H1 (cell line): ENCODE measurements at regions not wholly inside any gene's neighbourhood (a gene's known extent, or its start where the extent isn't known, plus 50 kb on each side); places are given as distances from the start of the nearest gene placed in this dataset.

Experiments
- CTCF ChIA-PET: fragments of 300-600 bp; sonication (Branson Sonifier 250); formaldehyde crosslinking; loops from one replicate; lab custom pipeline; 2021; ENCODE audit not compliant: partially characterized antibody; lab: Charles Lee
- POLR2A ChIA-PET: fragments of 300-600 bp; sonication (Branson Sonifier 250); formaldehyde crosslinking; loops from one replicate; lab custom pipeline; 2021; ENCODE audit warnings: inconsistent platforms; ENCODE audit not compliant: partially characterized antibody; lab: Charles Lee
- DNase-seq, 2 experiments: peaks; one replicate each; pipeline versions ENCODE4 v3.0.0 to v3.0.0-alpha.2; 2010 to 2022; ENCODE audit warnings: low spot score in 2 of 2, low read depth in 1 of 2, mixed read lengths in 1 of 2
- FAIRE-seq: peaks from 2 replicates; lab custom pipeline; 2011; peaks lifted over from hg19 to GRCh38; lab: Jason Lieb, UNC
- H2AFZ ChIP-seq: 2 replicates; pipeline ENCODE4 v1.8.1; 2012; ENCODE audit warnings: low read length, inconsistent platforms
- H2AK5ac ChIP-seq: 2 replicates; pipeline ENCODE4 v1.6.1; 2013; ENCODE audit warnings: low read depth, low read length
- H2BK120ac ChIP-seq: replicated peaks from 2 replicates; pipeline ENCODE3; 2013; ENCODE audit warnings: low read depth, low read length, inconsistent platforms
- H2BK12ac ChIP-seq: 2 replicates; pipeline ENCODE4 v1.6.1; 2013; ENCODE audit warnings: low read depth, low read length
- H2BK15ac ChIP-seq: 2 replicates; pipeline ENCODE4 v1.6.1; 2013; ENCODE audit warnings: low read length
- H2BK20ac ChIP-seq: 2 replicates; pipeline ENCODE4 v1.6.1; 2013; ENCODE audit warnings: low read length
- H2BK5ac ChIP-seq: 2 replicates; pipeline ENCODE4 v1.6.1; 2013; ENCODE audit warnings: low read depth, low read length
- H3K14ac ChIP-seq: 2 replicates; pipeline ENCODE4 v1.6.1; 2013; ENCODE audit warnings: inconsistent platforms; ENCODE audit not compliant: insufficient read length
- H3K18ac ChIP-seq: 2 replicates; pipeline ENCODE4 v1.6.1; 2013; ENCODE audit warnings: low read length; ENCODE audit errors: extremely low read depth
- H3K23ac ChIP-seq: 2 replicates; pipeline ENCODE4 v1.6.1; 2013; ENCODE audit warnings: inconsistent platforms; ENCODE audit not compliant: insufficient read length
- H3K23me2 ChIP-seq: 2 replicates; pipeline ENCODE4 v1.6.1; 2013; ENCODE audit warnings: low read depth, low read length
- H3K27ac ChIP-seq: 2 replicates; pipeline ENCODE4 v1.6.1; 2011; ENCODE audit warnings: low read depth, low read length, inconsistent platforms
- H3K27me3 ChIP-seq, 4 experiments: replicated peaks in 1 of 4; 1 replicate in 1 of 4; 2 replicates in 3 of 4; pipeline versions ENCODE4 v1.6.1 to v1.8.1; 2011 to 2013; ENCODE audit warnings: low read length in 3 of 4, mild to moderate bottlenecking in 3 of 4, inconsistent platforms in 2 of 4, mixed read lengths in 2 of 4, moderate library complexity in 1 of 4; ENCODE audit not compliant: control insufficient read depth in 3 of 4, insufficient read depth in 3 of 4; ENCODE audit errors: extremely low read depth in 1 of 4
- H3K36me3 ChIP-seq, 4 experiments: 2 replicates each; pipeline versions ENCODE4 v1.6.1 to v1.8.1; 2011 to 2013; ENCODE audit warnings: mild to moderate bottlenecking in 4 of 4, low read length in 3 of 4, moderate library complexity in 2 of 4, control low read depth in 1 of 4, inconsistent platforms in 1 of 4; ENCODE audit not compliant: insufficient read depth in 4 of 4, control insufficient read depth in 2 of 4
- H3K4ac ChIP-seq: replicated peaks from 2 replicates; pipeline ENCODE3; 2013; ENCODE audit warnings: low read length, low read depth, mixed read lengths, inconsistent platforms; ENCODE audit not compliant: insufficient read length
- H3K4me1 ChIP-seq, 4 experiments: replicated peaks in 1 of 4; 1 replicate in 1 of 4; 2 replicates in 3 of 4; pipeline versions ENCODE4 v1.6.1 to v1.8.1; 2011 to 2013; ENCODE audit warnings: low read length in 3 of 4, inconsistent platforms in 2 of 4, mixed read lengths in 1 of 4; ENCODE audit not compliant: insufficient read depth in 4 of 4, control insufficient read depth in 3 of 4
- H3K4me2 ChIP-seq, 2 experiments: 2 replicates each; pipeline versions ENCODE4 v1.6.1 to v1.8.1; 2011 to 2013; ENCODE audit warnings: low read depth in 2 of 2, low read length in 2 of 2, control low read depth in 1 of 2, inconsistent platforms in 1 of 2, mild to moderate bottlenecking in 1 of 2; ENCODE audit not compliant: insufficient read depth in 1 of 2
- H3K4me3 ChIP-seq, 4 experiments: fragments of 200-600, 300-600 bp in 1 of 4; sonication (generic), shearing (Covaris generic), sonication (Bioruptor Twin) in 1 of 4; 2 replicates each; pipeline versions ENCODE4 v1.5.1 to v1.8.1; 2011 to 2016; ENCODE audit warnings: low read length in 4 of 4, low read depth in 3 of 4, control low read depth in 2 of 4, inconsistent platforms in 2 of 4, mild to moderate bottlenecking in 2 of 4, mixed read lengths in 1 of 4, moderate library complexity in 1 of 4; ENCODE audit not compliant: insufficient read depth in 2 of 4; ENCODE audit errors: extremely low read depth in 1 of 4
- H3K56ac ChIP-seq: replicated peaks from 2 replicates; pipeline ENCODE3; 2013; ENCODE audit warnings: low read depth, mild to moderate bottlenecking, mixed read lengths, low read length, inconsistent platforms; ENCODE audit not compliant: insufficient read length
- H3K79me1 ChIP-seq: 2 replicates; pipeline ENCODE4 v1.6.1; 2013; ENCODE audit warnings: low read depth, low read length, control low read depth
- H3K79me2 ChIP-seq, 2 experiments: 2 replicates each; pipeline versions ENCODE4 v1.6.1 to v1.8.1; 2012 to 2013; ENCODE audit warnings: low read length in 2 of 2, mild to moderate bottlenecking in 2 of 2, inconsistent platforms in 1 of 2; ENCODE audit not compliant: insufficient read depth in 2 of 2, control insufficient read depth in 1 of 2
- H3K9ac ChIP-seq, 4 experiments: replicated peaks in 1 of 4; 1 replicate in 1 of 4; 2 replicates in 3 of 4; pipeline versions ENCODE4 v1.6.1 to v1.8.1; 2011 to 2013; ENCODE audit warnings: low read depth in 3 of 4, low read length in 3 of 4, control low read depth in 2 of 4, mild to moderate bottlenecking in 2 of 4, moderate library complexity in 2 of 4, inconsistent platforms in 1 of 4; ENCODE audit errors: extremely low read depth in 1 of 4
- H3K9me3 ChIP-seq, 2 experiments: 2 replicates each; pipeline versions ENCODE4 v1.6.1 to v1.8.1; 2012 to 2013; ENCODE audit warnings: mild to moderate bottlenecking in 2 of 2, moderate library complexity in 2 of 2, control low read depth in 1 of 2, inconsistent platforms in 1 of 2, low read depth in 1 of 2, low read length in 1 of 2, mixed read lengths in 1 of 2; ENCODE audit not compliant: insufficient read depth in 2 of 2
- H4K20me1 ChIP-seq, 2 experiments: replicated peaks in 1 of 2; 2 replicates each; pipeline versions ENCODE3 to v1.8.1; 2011 to 2013; ENCODE audit warnings: inconsistent platforms in 2 of 2, low read length in 2 of 2, mild to moderate bottlenecking in 1 of 2; ENCODE audit not compliant: insufficient read depth in 2 of 2, control insufficient read depth in 1 of 2
- H4K5ac ChIP-seq: 2 replicates; pipeline ENCODE4 v1.6.1; 2013; ENCODE audit warnings: low read length, low read depth, mixed read lengths, inconsistent platforms; ENCODE audit not compliant: insufficient read length
- H4K8ac ChIP-seq: 2 replicates; pipeline ENCODE4 v1.8.0; 2013; ENCODE audit warnings: mild to moderate bottlenecking, moderate library complexity, low read length, inconsistent platforms; ENCODE audit not compliant: insufficient read depth; ENCODE audit errors: extremely low read depth
- H4K91ac ChIP-seq: replicated peaks from 2 replicates; pipeline ENCODE3; 2013; ENCODE audit warnings: low read length, mixed read lengths, inconsistent platforms; ENCODE audit not compliant: insufficient read length
- ATF3 ChIP-seq: IDR thresholded peaks from 2 replicates; pipeline ENCODE4 v1.6.1; 2011; ENCODE audit warnings: low read depth, mild to moderate bottlenecking, low read length; ENCODE audit not compliant: insufficient read depth
- CBX5 ChIP-seq: fragments of 300-800, 300-1000 bp; sonication (generic); IDR thresholded peaks from 2 replicates; pipeline ENCODE4 v1.7.1; 2016; ENCODE audit warnings: antibody characterized with exemption, low read length, low read depth
- CEBPB ChIP-seq: IDR thresholded peaks from 2 replicates; pipeline ENCODE4 v1.6.1; 2012; ENCODE audit warnings: low read depth, low read length
- CHD2 ChIP-seq: IDR thresholded peaks from 2 replicates; pipeline ENCODE4 v1.6.1; 2012; ENCODE audit warnings: low read length, improper control_type of control experiment
- CTBP2 ChIP-seq: IDR thresholded peaks from 2 replicates; pipeline ENCODE4 v1.7.0; 2011; ENCODE audit warnings: borderline replicate concordance, mild to moderate bottlenecking, moderate library complexity, mixed read lengths, low read length; ENCODE audit not compliant: insufficient read depth, insufficient read length
- JUND ChIP-seq: IDR thresholded peaks from 2 replicates; pipeline ENCODE4 v1.6.1; 2011; ENCODE audit warnings: mild to moderate bottlenecking, improper control_type of control experiment, low read length
- KDM4A ChIP-seq: IDR thresholded peaks from one replicate; pipeline ENCODE4 v1.7.1; 2012; ENCODE audit warnings: low read depth, mild to moderate bottlenecking, moderate library complexity, low read length, inconsistent platforms; ENCODE audit not compliant: severe bottlenecking
- POLR2AphosphoS5 ChIP-seq: IDR thresholded peaks from 2 replicates; pipeline ENCODE4 v1.6.1; 2011; ENCODE audit warnings: low read depth, low read length
- RBBP5 ChIP-seq: IDR thresholded peaks from 2 replicates; pipeline ENCODE4 v1.7.1; 2012; ENCODE audit warnings: low read depth, mild to moderate bottlenecking, inconsistent platforms, low read length, moderate library complexity, borderline replicate concordance
- RFX5 ChIP-seq: IDR thresholded peaks from 2 replicates; pipeline ENCODE4 v1.6.1; 2011; ENCODE audit warnings: low read depth, low read length, improper control_type of control experiment, borderline replicate concordance
- SIRT6 ChIP-seq: IDR thresholded peaks from one replicate; pipeline ENCODE4 v1.7.1; 2012; ENCODE audit warnings: low read length, inconsistent platforms
- SP2 ChIP-seq: IDR thresholded peaks from 2 replicates; pipeline ENCODE4 v1.6.1; 2012; ENCODE audit warnings: mild to moderate bottlenecking, low read length, inconsistent platforms
- SUZ12 ChIP-seq: fragments of 200-600 bp; sonication (generic); IDR thresholded peaks from 2 replicates; pipeline ENCODE4 v1.6.1; 2012; ENCODE audit warnings: mild to moderate bottlenecking, inconsistent platforms, low read length, moderate library complexity, mixed read lengths
- TEAD4 ChIP-seq: IDR thresholded peaks from 2 replicates; pipeline ENCODE4 v1.6.1; 2012; ENCODE audit warnings: low read depth, low read length, inconsistent platforms, mixed read lengths
- YY1 ChIP-seq: IDR thresholded peaks from 2 replicates; pipeline ENCODE4 v1.6.1; 2011; ENCODE audit warnings: low read depth, mild to moderate bottlenecking, low read length
- WGBS, 2 experiments: shearing (Covaris generic) in 1 of 2; methylation state at CpG; one replicate each; pipeline versions ENCODE4 v1.1.6 to v1.1.7; 2013 to 2015; ENCODE audit warnings: low lambda C conversion rate in 2 of 2, mixed read lengths in 2 of 2, inconsistent platforms in 1 of 2, low coverage in 1 of 2, missing lambda C conversion rate in 1 of 2; ENCODE audit not compliant: insufficient replicate concordance in 2 of 2, insufficient coverage in 1 of 2, insufficient read length in 1 of 2; ENCODE audit errors: extremely low coverage in 1 of 2, missing lambda C conversion rate in 1 of 2; 5-methylcytosine and 5-hydroxymethylcytosine counted together

GRCh38 chr10:91713461-91714072 lies 80.7 kb upstream of the PPP1R3C start:
- Histone ChIP-seq H3K4me1 (no peaks in the 10 kb centered on the region), H3K4me3 (no peak overlapping the region), H3K4ac (no peak overlapping the region), H4K20me1 (no peaks in the 10 kb centered on the region), H4K91ac (no peak overlapping the region), H3K79me1 (no peaks in the 10 kb centered on the region), H3K36me3 (no peaks in the 10 kb centered on the region), H3K14ac (no peak overlapping the region), H2AK5ac (no peak overlapping the region), H3K9ac (no peak overlapping the region), H3K4me2 (no peak overlapping the region), H2BK5ac (no peak overlapping the region), H2BK20ac (no peak overlapping the region), H2AFZ (no peak overlapping the region), H2BK12ac (no peak overlapping the region), H3K79me2 (no peaks in the 10 kb centered on the region), H4K8ac (no peak overlapping the region), H4K5ac (no peak overlapping the region), H3K27me3 (no peaks in the 10 kb centered on the region), H3K23me2 (no peaks in the 10 kb centered on the region), H3K27ac (no peak overlapping the region), H2BK120ac (no peak overlapping the region), H2BK15ac (no peak overlapping the region), H3K56ac (no peak overlapping the region), H3K23ac (no peak overlapping the region), H3K18ac (no peak overlapping the region), H3K9me3 (no peaks in the 10 kb centered on the region)
- CTCF ChIA-PET: interaction anchor here (1.8 kb wide), 1 partner anchor 20 kb away, joined by 10 read pairs; no protein-coding TSS in a partner anchor
- FAIRE-seq (no peak), DNase-seq (no peak)
- POLR2A ChIA-PET: no interaction called here
- WGBS, 2 experiments: 88% methylated on average over 1 of the region's 1 CpG; no CpG with 5 or more reads in 1 of the 2 experiments
- TF ChIP-seq RBBP5 (no peak), YY1 (no peak), TEAD4 (no peak), KDM4A (no peak), CEBPB (no peak), CTBP2 (no peak), POLR2AphosphoS5 (no peak), ATF3 (no peak), CBX5 (no peak), SP2 (no peak), RFX5 (no peak), JUND (no peak), SUZ12 (no peak), CHD2 (no peak), SIRT6 (no peak)
